ENCODE measurements at regions not wholly inside any gene's neighbourhood (a gene's known extent, or its start where the extent isn't known, plus 50 kb on each side); places are given as distances from the start of the nearest gene placed in this dataset.

DNA sequence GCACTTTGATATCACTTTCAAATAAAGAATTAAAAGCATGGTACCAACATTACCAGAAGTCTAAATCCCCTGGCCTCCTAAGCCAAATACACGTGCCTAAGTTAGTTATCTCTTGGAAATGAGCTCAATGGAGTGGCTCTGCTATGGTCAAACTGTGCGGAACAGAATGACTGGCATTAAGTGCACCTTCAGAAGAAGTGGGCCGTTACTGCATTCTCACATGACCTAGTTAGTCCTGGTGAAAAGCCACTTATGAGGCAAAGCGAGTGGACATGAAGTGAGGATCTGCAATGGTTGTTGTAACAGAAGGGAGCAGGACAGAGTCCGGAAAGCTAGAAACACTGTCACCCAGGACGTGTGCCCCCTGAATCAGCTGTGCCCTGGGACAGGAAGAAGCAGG is 633.1 kb downstream of the IRX1 start:
- TF ChIP-seq TAF1 (IDR thresholded peaks at IDR 0.05; ENCODE audit: borderline replicate concordance, insufficient read depth, low read length) = no peak
- TF ChIP-seq POLR2AphosphoS5 (IDR thresholded peaks at IDR 0.05; ENCODE audit: low read depth, low read length) = no peak
- no peak for TF ChIP-seq SIN3A (IDR thresholded peaks at IDR 0.05; ENCODE audit: borderline replicate concordance, insufficient read depth, low read length)
- TF ChIP-seq FOXP2 (optimal IDR thresholded peaks at IDR 0.05; ENCODE audit: borderline replicate concordance, extremely low read depth, extremely low read length, insufficient read depth) = no peak
- TF ChIP-seq, protein P1, sequence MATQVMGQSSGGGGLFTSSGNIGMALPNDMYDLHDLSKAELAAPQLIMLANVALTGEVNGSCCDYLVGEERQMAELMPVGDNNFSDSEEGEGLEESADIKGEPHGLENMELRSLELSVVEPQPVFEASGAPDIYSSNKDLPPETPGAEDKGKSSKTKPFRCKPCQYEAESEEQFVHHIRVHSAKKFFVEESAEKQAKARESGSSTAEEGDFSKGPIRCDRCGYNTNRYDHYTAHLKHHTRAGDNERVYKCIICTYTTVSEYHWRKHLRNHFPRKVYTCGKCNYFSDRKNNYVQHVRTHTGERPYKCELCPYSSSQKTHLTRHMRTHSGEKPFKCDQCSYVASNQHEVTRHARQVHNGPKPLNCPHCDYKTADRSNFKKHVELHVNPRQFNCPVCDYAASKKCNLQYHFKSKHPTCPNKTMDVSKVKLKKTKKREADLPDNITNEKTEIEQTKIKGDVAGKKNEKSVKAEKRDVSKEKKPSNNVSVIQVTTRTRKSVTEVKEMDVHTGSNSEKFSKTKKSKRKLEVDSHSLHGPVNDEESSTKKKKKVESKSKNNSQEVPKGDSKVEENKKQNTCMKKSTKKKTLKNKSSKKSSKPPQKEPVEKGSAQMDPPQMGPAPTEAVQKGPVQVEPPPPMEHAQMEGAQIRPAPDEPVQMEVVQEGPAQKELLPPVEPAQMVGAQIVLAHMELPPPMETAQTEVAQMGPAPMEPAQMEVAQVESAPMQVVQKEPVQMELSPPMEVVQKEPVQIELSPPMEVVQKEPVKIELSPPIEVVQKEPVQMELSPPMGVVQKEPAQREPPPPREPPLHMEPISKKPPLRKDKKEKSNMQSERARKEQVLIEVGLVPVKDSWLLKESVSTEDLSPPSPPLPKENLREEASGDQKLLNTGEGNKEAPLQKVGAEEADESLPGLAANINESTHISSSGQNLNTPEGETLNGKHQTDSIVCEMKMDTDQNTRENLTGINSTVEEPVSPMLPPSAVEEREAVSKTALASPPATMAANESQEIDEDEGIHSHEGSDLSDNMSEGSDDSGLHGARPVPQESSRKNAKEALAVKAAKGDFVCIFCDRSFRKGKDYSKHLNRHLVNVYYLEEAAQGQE (IDR thresholded peaks at IDR 0.05; ENCODE audit: insufficient read depth in 1 of 2, low read depth in 2 of 2, low read length in 2 of 2) = no peak

- TF ChIP-seq, protein P1 (IDR thresholded peaks at IDR 0.05; ENCODE audit: insufficient read depth in 1 of 2, low read depth in 2 of 2, low read length in 2 of 2) = no peak
- no peak for TF ChIP-seq TAF1 (IDR thresholded peaks at IDR 0.05; ENCODE audit: borderline replicate concordance, insufficient read depth, low read length)
- TF ChIP-seq FOXP2 (optimal IDR thresholded peaks at IDR 0.05; ENCODE audit: borderline replicate concordance, extremely low read depth, extremely low read length, insufficient read depth) = no peak
- no peak for TF ChIP-seq POLR2AphosphoS5 (IDR thresholded peaks at IDR 0.05; ENCODE audit: low read depth, low read length)
- TF ChIP-seq SIN3A (IDR thresholded peaks at IDR 0.05; ENCODE audit: borderline replicate concordance, insufficient read depth, low read length) = no peak
These were observed 634.0 kb downstream of the IRX1 start for GRCh38 chr5:4229414-4230292.

DNA sequence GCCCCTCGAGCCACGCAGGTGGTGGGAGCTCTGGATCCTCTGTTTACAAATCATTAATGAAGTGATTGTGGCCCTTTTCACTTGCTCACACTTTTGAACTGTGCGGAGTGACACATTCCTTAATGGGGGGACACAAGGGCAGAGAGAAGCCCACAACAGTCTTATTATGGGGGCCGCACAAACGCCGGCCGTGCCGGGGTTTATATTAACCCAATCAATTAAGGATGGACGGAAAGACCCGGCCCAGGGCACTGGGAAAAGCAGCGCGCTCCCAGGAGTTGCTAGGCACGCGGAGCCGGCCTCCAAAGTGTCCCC is 634.8 kb downstream of the IRX1 start:
- TF ChIP-seq POLR2AphosphoS5 (IDR thresholded peaks at IDR 0.05; ENCODE audit: low read depth, low read length) (no peak), SIN3A (IDR thresholded peaks at IDR 0.05; ENCODE audit: borderline replicate concordance, insufficient read depth, low read length) (no peak), TAF1 (IDR thresholded peaks at IDR 0.05; ENCODE audit: borderline replicate concordance, insufficient read depth, low read length) (no peak)
- TF ChIP-seq, protein P1 (IDR thresholded peaks at IDR 0.05; ENCODE audit: insufficient read depth in 1 of 2, low read depth in 2 of 2, low read length in 2 of 2) = no peak

GRCh38 chr5:4230786-4231641 is 635.4 kb downstream of the IRX1 start:
- TF ChIP-seq SIN3A (IDR thresholded peaks at IDR 0.05; ENCODE audit: borderline replicate concordance, insufficient read depth, low read length) = no peak

GRCh38 chr5:4232084-4232483 is 636.5 kb downstream of the IRX1 start:
- TF ChIP-seq, protein P1 (IDR thresholded peaks at IDR 0.05; ENCODE audit: insufficient read depth in 1 of 2, low read depth in 2 of 2, low read length in 2 of 2) = no peak
- TF ChIP-seq SIN3A (IDR thresholded peaks at IDR 0.05; ENCODE audit: borderline replicate concordance, insufficient read depth, low read length) (no peak), FOXP2 (optimal IDR thresholded peaks at IDR 0.05; ENCODE audit: borderline replicate concordance, extremely low read depth, extremely low read length, insufficient read depth) (no peak)

Data from PFSK-1 (cell line).